ENCODE measurements at regions not wholly inside any gene's neighbourhood (a gene's known extent, or its start where the extent isn't known, plus 50 kb on each side); places are given as distances from the start of the nearest gene placed in this dataset.

- Mint-ChIP-seq H3K9me3 (no peaks in the 10 kb centered on the region), H3K36me3 (no peaks in the 10 kb centered on the region), H3K4me1 (ENCODE audit: unreplicated experiment) (peaks cover 47% of the 10 kb centered on the region), H3K27me3 (peaks cover 64% of the 10 kb centered on the region), H3K27ac (peak overlapping the region; percentile 54), H3K4me3 (peak overlapping the region; percentile 84)
- peak; percentile 71 for DNase-seq (ENCODE audit: extremely low spot score, unreplicated experiment)
- no peak for TF ChIP-seq CTCF (conservative IDR thresholded peaks at IDR 0.05)
Measured at GRCh38 chr14:54219261-54220070, 177.3 kb upstream of the CDKN3 start.

- Mint-ChIP-seq H3K4me3 (peak overlapping the region; percentile 84), H3K27ac (peak overlapping the region; percentile 54), H3K4me1 (ENCODE audit: unreplicated experiment) (peaks cover 51% of the 10 kb centered on the region), H3K36me3 (no peaks in the 10 kb centered on the region), H3K27me3 (peaks cover 64% of the 10 kb centered on the region), H3K9me3 (no peaks in the 10 kb centered on the region)
- no peak for TF ChIP-seq CTCF (conservative IDR thresholded peaks at IDR 0.05)
- DNase-seq (ENCODE audit: extremely low spot score, unreplicated experiment), result peak; percentile 75
Measured at GRCh38 chr14:54220071-54220703, 176.6 kb upstream of the CDKN3 start.

GRCh38 chr14:54220704-54221431 is 175.9 kb upstream of the CDKN3 start:
- Mint-ChIP-seq H3K4me3 (peak overlapping the region; percentile 84), H3K27me3 (peaks cover 64% of the 10 kb centered on the region), H3K27ac (peak overlapping the region; percentile 54), H3K9me3 (no peaks in the 10 kb centered on the region), H3K4me1 (ENCODE audit: unreplicated experiment) (peaks cover 57% of the 10 kb centered on the region), H3K36me3 (no peaks in the 10 kb centered on the region)
- TF ChIP-seq CTCF (conservative IDR thresholded peaks at IDR 0.05), result no peak
- no peak for DNase-seq (ENCODE audit: extremely low spot score, unreplicated experiment)

- H3K9me3 Mint-ChIP-seq, result no peaks in the 10 kb centered on the region
- H3K27ac Mint-ChIP-seq, result no peak overlapping the region
- no peak for TF ChIP-seq CTCF (conservative IDR thresholded peaks at IDR 0.05)
- no peaks in the 10 kb centered on the region for H3K36me3 Mint-ChIP-seq
- H3K4me3 Mint-ChIP-seq, result peak overlapping the region; percentile 47
- DNase-seq (ENCODE audit: extremely low spot score, unreplicated experiment), result no peak
- peaks cover 61% of the 10 kb centered on the region for H3K4me1 Mint-ChIP-seq (ENCODE audit: unreplicated experiment)
- H3K27me3 Mint-ChIP-seq, result peaks cover 64% of the 10 kb centered on the region
Measured at GRCh38 chr14:54221432-54221803, 175.4 kb upstream of the CDKN3 start.

- Mint-ChIP-seq H3K27me3 (peaks cover 61% of the 10 kb centered on the region), H3K36me3 (no peaks in the 10 kb centered on the region), H3K27ac (no peak overlapping the region), H3K9me3 (no peaks in the 10 kb centered on the region), H3K4me3 (peak overlapping the region; percentile 39), H3K4me1 (ENCODE audit: unreplicated experiment) (peaks cover 61% of the 10 kb centered on the region)
- no peak for TF ChIP-seq CTCF (conservative IDR thresholded peaks at IDR 0.05)
- no peak for DNase-seq (ENCODE audit: extremely low spot score, unreplicated experiment)
Measured at GRCh38 chr14:54221971-54222370, 174.8 kb upstream of the CDKN3 start.
